Gastroesophageal sphincter (tissue), 3 donors: ENCODE measurements at regions not wholly inside any gene's neighbourhood (a gene's known extent, or its start where the extent isn't known, plus 50 kb on each side); places are given as distances from the start of the nearest gene placed in this dataset.

Experiments
- EP300 ChIP-seq: sonication (generic); formaldehyde crosslinking; IDR thresholded peaks from one replicate; pipeline ENCODE4 v1.6.1; 2017; ENCODE audit warnings: antibody characterized with exemption, mild to moderate bottlenecking
- POLR2A ChIP-seq, 2 donors: fragments of 450-650 bp; IDR thresholded peaks; one replicate each; pipeline ENCODE4 v1.6.1; 2017; ENCODE audit warnings: antibody characterized with exemption in 2 of 2, mild to moderate bottlenecking in 2 of 2, moderate library complexity in 1 of 2
- TF ChIP-seq, protein P1 (sequence below), 4 experiments: fragments of 200-600 bp in 2 of 4; fragments of 450-650 bp in 2 of 4; sonication (generic) in 1 of 4; IDR thresholded peaks; one replicate each; pipeline ENCODE4 v1.5.1; 2017 to 2019; ENCODE audit warnings: antibody characterized with exemption in 4 of 4, mild to moderate bottlenecking in 2 of 4, moderate library complexity in 2 of 4

DNA sequence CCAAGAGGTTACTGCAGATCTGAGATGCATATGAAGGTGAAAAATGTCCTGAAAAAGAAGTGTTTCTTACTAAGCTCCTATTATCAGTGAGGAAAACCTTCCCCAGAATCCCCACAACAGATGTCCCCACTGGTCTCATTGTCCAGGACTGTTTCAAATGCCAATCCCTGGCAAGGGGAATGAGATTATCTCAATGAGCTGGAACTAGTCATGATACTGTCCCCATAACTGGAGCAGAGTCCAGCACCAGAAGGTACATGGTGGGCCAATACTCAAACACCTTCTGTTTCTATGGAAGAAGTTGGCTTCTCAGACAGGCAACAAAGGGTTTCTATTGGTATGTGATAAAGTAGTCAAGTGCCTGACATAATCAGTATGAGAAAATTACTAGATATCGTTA lies 221.1 kb upstream of the TLL1 start:
- TF ChIP-seq, protein P1, sequence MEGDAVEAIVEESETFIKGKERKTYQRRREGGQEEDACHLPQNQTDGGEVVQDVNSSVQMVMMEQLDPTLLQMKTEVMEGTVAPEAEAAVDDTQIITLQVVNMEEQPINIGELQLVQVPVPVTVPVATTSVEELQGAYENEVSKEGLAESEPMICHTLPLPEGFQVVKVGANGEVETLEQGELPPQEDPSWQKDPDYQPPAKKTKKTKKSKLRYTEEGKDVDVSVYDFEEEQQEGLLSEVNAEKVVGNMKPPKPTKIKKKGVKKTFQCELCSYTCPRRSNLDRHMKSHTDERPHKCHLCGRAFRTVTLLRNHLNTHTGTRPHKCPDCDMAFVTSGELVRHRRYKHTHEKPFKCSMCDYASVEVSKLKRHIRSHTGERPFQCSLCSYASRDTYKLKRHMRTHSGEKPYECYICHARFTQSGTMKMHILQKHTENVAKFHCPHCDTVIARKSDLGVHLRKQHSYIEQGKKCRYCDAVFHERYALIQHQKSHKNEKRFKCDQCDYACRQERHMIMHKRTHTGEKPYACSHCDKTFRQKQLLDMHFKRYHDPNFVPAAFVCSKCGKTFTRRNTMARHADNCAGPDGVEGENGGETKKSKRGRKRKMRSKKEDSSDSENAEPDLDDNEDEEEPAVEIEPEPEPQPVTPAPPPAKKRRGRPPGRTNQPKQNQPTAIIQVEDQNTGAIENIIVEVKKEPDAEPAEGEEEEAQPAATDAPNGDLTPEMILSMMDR (IDR thresholded peaks at IDR 0.05): no peak
- TF ChIP-seq EP300: no peak
- no peak for TF ChIP-seq POLR2A (IDR thresholded peaks at IDR 0.05)
